AG09309 (cell line): ENCODE measurements at regions not wholly inside any gene's neighbourhood (a gene's known extent, or its start where the extent isn't known, plus 50 kb on each side); places are given as distances from the start of the nearest gene placed in this dataset.
A peak's percentile ranks its signal among the peaks of the same experiment; 100 is the strongest.

Source experiments
- DNase-seq: peaks from one replicate; pipeline ENCODE4 v3.0.0-alpha.2; 2010; ENCODE audit warnings: low read depth
- H3K4me3 ChIP-seq: 2 replicates; pipeline ENCODE4 v1.5.1; 2011; ENCODE audit warnings: mild to moderate bottlenecking, low read depth, low read length, moderate library complexity; ENCODE audit not compliant: control insufficient read depth
- CTCF ChIP-seq: IDR thresholded peaks from 2 replicates; pipeline ENCODE4 v1.5.1; 2011; ENCODE audit warnings: mild to moderate bottlenecking, low read depth, low read length, inconsistent platforms; ENCODE audit not compliant: insufficient read depth, control insufficient read depth; ENCODE audit errors: missing control alignments

GRCh38 chr17:77736199-77736585, 222.3 kb upstream of the TNRC6C start:
- DNase-seq = no peak
- no peak overlapping the region for H3K4me3 ChIP-seq
- no peak for TF ChIP-seq CTCF

DNA sequence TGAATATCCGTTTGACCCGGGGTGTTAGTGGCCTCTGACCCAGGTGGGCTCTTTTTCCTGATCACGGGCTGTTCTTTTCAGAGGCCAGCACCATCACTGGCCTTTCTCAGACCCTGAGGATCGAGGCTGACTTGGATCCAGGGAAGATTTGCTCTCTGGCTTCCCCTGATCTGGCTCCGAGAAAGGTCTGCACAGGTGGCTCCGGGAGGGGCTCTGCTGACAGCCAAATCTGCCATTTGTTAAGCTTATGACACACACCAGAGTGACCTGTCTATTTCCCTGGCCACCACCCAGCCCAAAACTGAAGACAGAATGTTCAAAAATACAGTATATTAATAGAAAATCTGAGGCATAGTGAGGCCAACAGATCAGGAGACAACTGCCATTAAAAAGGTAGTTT, 221.8 kb upstream of the TNRC6C start:
- no peak for DNase-seq
- no peak overlapping the region for H3K4me3 ChIP-seq
- no peak for TF ChIP-seq CTCF

DNA sequence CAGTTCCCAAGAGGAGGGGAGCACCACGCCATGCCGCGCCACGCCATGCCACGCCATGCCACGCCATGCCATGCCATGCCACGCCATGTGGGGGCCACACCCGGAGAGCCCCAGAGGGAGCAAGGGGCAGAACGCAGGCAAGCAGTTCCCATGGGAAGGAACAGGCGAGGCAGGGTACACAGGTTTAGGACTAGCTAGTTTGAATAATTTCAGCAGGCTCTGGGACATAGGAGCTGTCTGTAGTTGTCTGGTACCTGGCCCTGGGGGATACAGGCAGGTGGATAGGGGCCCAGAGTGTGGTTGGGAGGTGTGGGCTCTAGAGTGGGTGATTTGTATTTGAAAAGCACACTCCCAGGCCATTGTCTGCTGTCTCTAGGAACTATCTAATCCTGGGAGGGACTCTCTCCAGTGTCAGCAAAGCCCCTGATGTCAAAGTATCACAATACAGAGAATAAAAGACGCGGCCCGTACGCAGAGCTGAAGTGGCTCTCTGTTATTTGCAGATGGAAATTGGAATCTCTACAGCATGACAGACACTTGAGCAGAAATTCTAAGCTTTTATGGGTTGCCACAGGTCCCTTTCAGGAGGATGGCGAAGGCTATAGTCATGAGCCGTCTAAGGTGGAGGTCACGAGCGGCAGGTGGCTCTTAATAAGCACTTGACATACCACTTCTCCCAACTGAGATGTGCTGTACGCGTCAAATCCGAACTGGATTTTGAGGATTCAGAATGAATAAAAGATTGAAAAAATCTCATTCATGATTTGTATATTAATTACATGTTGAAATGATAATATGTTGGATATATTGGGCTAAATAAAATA, 220.8 kb upstream of the TNRC6C start:
- no peak for DNase-seq
- no peak for TF ChIP-seq CTCF
- no peak overlapping the region for H3K4me3 ChIP-seq

DNA sequence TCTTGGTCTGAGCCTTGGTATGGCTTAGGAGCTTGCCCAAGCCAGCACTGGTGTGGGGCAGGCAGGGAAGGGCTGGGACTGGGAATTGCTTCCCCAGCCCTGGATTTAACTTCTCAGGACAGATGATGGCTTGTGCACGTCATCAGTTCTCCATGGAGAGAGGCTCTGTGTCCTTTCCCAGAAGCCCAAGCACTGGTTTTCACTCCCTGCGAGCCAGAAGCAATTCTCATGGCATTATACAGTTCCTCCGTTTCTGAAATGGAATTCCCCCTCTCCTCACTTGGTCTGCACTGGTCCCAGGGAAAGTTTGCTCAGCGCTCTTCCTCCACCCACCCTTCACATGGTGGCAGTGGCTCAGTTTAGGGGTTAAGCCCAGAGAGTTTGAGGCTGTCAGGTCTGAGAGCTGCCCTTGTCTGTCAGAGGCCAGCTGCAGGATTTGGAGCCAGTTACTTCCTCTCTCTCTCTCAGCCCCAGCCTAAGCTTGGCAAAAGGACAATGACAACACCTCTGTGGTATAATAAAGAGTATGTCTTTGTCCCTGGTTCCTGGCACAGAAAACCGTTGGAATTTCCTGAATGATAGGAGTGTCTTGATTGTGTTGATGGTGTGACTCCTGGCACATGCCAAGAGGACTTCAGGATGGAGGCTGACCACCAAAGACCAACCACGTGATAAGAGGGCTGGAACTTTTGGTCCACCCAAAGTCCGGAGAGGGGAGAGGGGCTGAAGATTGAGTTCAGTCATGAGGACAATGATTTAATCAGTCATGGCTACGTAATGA, 219.6 kb upstream of the TNRC6C start:
- TF ChIP-seq CTCF = no peak
- no peak for DNase-seq
- no peak overlapping the region for H3K4me3 ChIP-seq

- TF ChIP-seq CTCF = no peak
- no peak for DNase-seq
- H3K4me3 ChIP-seq = no peak overlapping the region
Measured at GRCh38 chr17:77740481-77740880, 218.0 kb upstream of the TNRC6C start.

- TF ChIP-seq CTCF = peak; percentile 41
- no peak overlapping the region for H3K4me3 ChIP-seq
- no peak for DNase-seq
Measured at GRCh38 chr17:77741109-77741508, 217.4 kb upstream of the TNRC6C start.
